Thymus (tissue), 11 donors: ENCODE measurements at regions not wholly inside any gene's neighbourhood (a gene's known extent, or its start where the extent isn't known, plus 50 kb on each side); places are given as distances from the start of the nearest gene placed in this dataset.

Source experiments
- DNase-seq, 9 donors: peaks; one replicate each; pipeline ENCODE4 v3.0.0-alpha.2; 2013; ENCODE audit warnings: low spot score in 9 of 9, low read depth in 6 of 9, missing footprints in 1 of 9
- H3K27ac ChIP-seq, 2 donors: one replicate each; pipeline ENCODE4 v1.5.1; 2013; ENCODE audit warnings: control low read depth in 1 of 2, low read depth in 1 of 2, low read length in 1 of 2, mild to moderate bottlenecking in 1 of 2, moderate library complexity in 1 of 2
- H3K27me3 ChIP-seq, 2 donors: one replicate each; pipeline ENCODE4 v1.5.1; 2013; ENCODE audit warnings: low read length in 1 of 2; ENCODE audit not compliant: control insufficient read depth in 2 of 2, insufficient read depth in 1 of 2
- H3K36me3 ChIP-seq, 2 donors: one replicate each; pipeline ENCODE4 v1.5.1; 2013; ENCODE audit warnings: low read length in 1 of 2, mild to moderate bottlenecking in 1 of 2, moderate library complexity in 1 of 2; ENCODE audit not compliant: control insufficient read depth in 2 of 2, insufficient read depth in 2 of 2
- H3K4me1 ChIP-seq, 2 donors: one replicate each; pipeline ENCODE4 v1.5.1; 2013; ENCODE audit warnings: low read length in 2 of 2; ENCODE audit not compliant: control insufficient read depth in 2 of 2, insufficient read depth in 2 of 2
- H3K4me3 ChIP-seq, 2 donors: one replicate each; pipeline ENCODE4 v1.5.1; 2013; ENCODE audit warnings: low read length in 2 of 2, control low read depth in 1 of 2, mild to moderate bottlenecking in 1 of 2
- H3K9me3 ChIP-seq, 2 donors: one replicate each; pipeline ENCODE4 v1.5.1; 2013; ENCODE audit warnings: low read length in 1 of 2, mild to moderate bottlenecking in 1 of 2; ENCODE audit not compliant: control insufficient read depth in 2 of 2, insufficient read depth in 1 of 2
- WGBS: extraction: QIAGEN DNeasy Blood & Tissue Kit; methylation state at CpG from one replicate; pipeline ENCODE4 v1.1.7; 2013; 5-methylcytosine and 5-hydroxymethylcytosine counted together
- donor health status: healthy.

GRCh38 chr6:129967427-129967826, 51.0 kb upstream of the L3MBTL3 start:
- H3K4me3 ChIP-seq: no peak overlapping the region
- H3K36me3 ChIP-seq: no peaks in the 10 kb centered on the region
- H3K27me3 ChIP-seq: no peaks in the 10 kb centered on the region
- H3K27ac ChIP-seq: no peak overlapping the region
- H3K4me1 ChIP-seq: no peaks in the 10 kb centered on the region
- peaks cover 0 to 1% of the 10 kb centered on the region in 2 donors for H3K9me3 ChIP-seq
- WGBS: 97% methylated on average over 1 of the region's 1 CpG
- no peak for DNase-seq

DNA sequence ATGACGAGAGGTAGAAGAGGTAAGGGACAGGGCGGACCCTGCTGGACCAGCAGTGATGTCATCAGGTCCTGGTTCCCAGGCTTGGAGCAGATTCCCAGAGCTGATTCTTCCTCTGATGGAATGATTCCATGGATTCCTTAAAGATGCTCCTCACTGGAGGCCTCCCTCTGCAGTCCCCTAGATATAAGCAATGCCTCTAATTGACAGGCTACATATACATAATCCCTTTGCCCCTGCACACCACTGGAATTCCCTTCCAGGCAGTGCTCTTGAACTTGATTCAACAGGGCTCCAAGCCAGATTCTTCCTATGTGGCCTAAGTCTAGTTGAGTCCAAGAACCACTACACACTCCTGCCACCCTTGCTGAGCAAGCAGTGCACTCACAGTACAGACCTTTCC, 52.3 kb upstream of the L3MBTL3 start:
- no peaks in the 10 kb centered on the region for H3K4me1 ChIP-seq
- peaks cover 0 to 1% of the 10 kb centered on the region in 2 donors for H3K9me3 ChIP-seq
- no peak overlapping the region for H3K27ac ChIP-seq
- 95% methylated on average over 2 of the region's 2 CpGs for WGBS
- DNase-seq: no peak
- H3K36me3 ChIP-seq: no peaks in the 10 kb centered on the region
- H3K27me3 ChIP-seq: no peaks in the 10 kb centered on the region
- H3K4me3 ChIP-seq: no peak overlapping the region

GRCh38 chr6:129965096-129965495, 53.3 kb upstream of the L3MBTL3 start:
- no peak for DNase-seq
- H3K4me3 ChIP-seq: no peak overlapping the region
- 96% methylated on average over 2 of the region's 2 CpGs for WGBS
- no peak overlapping the region for H3K27ac ChIP-seq
- no peaks in the 10 kb centered on the region for H3K27me3 ChIP-seq
- H3K9me3 ChIP-seq: peaks cover 0 to 1% of the 10 kb centered on the region in 2 donors
- H3K36me3 ChIP-seq: no peaks in the 10 kb centered on the region
- H3K4me1 ChIP-seq: no peaks in the 10 kb centered on the region

DNA sequence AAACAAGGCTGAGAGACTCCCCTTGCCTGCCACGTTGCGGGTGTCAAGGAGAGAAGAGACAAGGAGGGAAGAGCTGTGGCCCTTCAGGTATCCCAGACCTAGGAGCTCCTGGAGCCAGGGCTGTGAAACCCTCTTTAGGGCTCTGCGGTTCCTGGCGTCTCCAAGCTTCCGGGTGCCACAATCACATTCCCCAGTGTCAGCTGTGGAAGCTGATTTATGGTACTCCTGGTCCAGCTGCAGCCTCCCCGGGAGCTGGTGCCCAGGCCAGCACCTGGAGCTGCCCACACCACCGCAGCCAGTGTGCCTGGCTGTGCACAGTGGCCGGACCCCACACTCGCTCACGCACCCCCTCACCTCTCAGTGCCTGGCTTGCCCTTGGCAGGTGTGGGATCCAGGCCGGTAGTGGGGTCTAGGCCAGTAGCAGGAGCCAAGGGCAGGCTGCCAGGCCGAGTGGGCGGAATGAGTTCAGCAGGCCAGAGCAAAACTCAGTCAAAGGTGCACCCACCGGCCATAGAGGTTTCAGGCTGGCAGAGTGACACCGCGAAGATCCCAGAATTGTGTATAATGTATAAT, 58.9 kb upstream of the L3MBTL3 start:
- Histone ChIP-seq H3K4me1 (no peaks in the 10 kb centered on the region), H3K27me3 (no peaks in the 10 kb centered on the region), H3K27ac (no peak overlapping the region), H3K9me3 (peaks cover 1 to 8% of the 10 kb centered on the region in 2 donors), H3K4me3 (no peak overlapping the region), H3K36me3 (no peaks in the 10 kb centered on the region)
- DNase-seq: no peak
- WGBS: 97% methylated on average over 16 of the region's 16 CpGs

GRCh38 chr6:129957941-129958898, 60.2 kb upstream of the L3MBTL3 start:
- H3K27ac ChIP-seq: no peak overlapping the region
- H3K9me3 ChIP-seq: peaks cover 0 to 8% of the 10 kb centered on the region in 2 donors
- no peaks in the 10 kb centered on the region for H3K27me3 ChIP-seq
- H3K4me3 ChIP-seq: no peak overlapping the region
- no peaks in the 10 kb centered on the region for H3K36me3 ChIP-seq
- WGBS: 98% methylated on average over 19 of the region's 19 CpGs
- no peaks in the 10 kb centered on the region for H3K4me1 ChIP-seq
- no peak for DNase-seq

DNA sequence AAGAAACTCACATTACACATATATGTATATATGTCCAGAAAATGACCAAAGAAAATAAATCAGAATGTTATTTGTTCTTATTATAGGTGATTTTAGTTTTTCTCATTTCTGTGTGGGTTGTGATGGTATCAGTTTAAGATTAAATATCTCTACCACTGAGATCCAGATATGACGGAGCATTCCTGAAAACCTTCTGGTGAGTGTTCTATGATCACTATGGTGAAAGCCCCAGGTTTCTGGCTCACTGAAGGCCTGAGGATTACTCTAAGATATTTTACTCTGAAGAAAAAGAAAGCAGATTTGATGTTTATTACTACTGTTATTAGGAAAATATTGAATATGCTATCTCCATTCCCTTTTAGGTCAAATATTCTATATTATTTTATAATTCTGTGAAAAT, 62.8 kb upstream of the L3MBTL3 start:
- Histone ChIP-seq H3K4me3 (no peak overlapping the region), H3K27me3 (no peaks in the 10 kb centered on the region), H3K9me3 (peaks cover 0 to 8% of the 10 kb centered on the region in 2 donors), H3K36me3 (no peaks in the 10 kb centered on the region), H3K27ac (no peak overlapping the region), H3K4me1 (no peaks in the 10 kb centered on the region)
- DNase-seq: no peak
- WGBS: 100% methylated on average over 1 of the region's 1 CpG

DNA sequence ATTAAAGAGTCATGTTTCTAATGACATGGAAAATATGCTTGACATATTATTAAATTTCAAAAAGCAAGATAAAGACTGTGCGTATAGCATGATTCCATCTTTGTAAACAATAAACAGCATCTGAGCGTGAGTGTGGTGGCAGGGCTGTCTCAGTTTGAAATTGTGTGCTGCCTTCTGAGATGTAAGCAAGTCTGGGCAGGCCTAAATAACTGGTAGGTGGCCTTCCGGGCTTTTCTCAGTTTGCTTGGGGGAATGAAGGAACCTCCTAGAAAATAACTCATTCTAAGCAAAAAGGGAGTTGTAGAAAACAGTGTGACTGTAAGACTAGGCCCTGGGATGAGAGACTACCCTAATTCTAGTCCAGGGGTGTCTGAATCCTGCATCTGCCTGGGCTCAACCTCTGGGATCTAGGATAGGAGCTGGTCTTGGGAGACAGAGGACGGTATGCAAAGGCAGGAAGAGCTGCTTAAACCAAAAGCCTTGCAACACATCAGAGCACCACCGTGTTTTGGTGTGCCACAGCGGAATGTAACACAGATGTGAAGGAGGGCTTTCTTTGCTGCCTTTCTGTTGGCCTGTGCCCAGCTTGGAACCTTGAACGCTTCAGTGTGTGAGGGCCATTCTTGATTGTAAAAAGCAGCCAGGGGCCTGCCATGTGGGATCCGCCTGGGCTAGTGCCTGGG, 63.5 kb upstream of the L3MBTL3 start:
- no peak for DNase-seq
- no peaks in the 10 kb centered on the region for H3K36me3 ChIP-seq
- peaks cover 0 to 8% of the 10 kb centered on the region in 2 donors for H3K9me3 ChIP-seq
- no peak overlapping the region for H3K4me3 ChIP-seq
- no peaks in the 10 kb centered on the region for H3K4me1 ChIP-seq
- WGBS: 95% methylated on average over 8 of the region's 8 CpGs
- H3K27ac ChIP-seq: no peak overlapping the region
- no peaks in the 10 kb centered on the region for H3K27me3 ChIP-seq

- no peaks in the 10 kb centered on the region for H3K4me1 ChIP-seq
- 100% methylated on average over 1 of the region's 1 CpG for WGBS
- H3K27ac ChIP-seq: no peak overlapping the region
- no peak overlapping the region for H3K4me3 ChIP-seq
- no peaks in the 10 kb centered on the region for H3K36me3 ChIP-seq
- H3K27me3 ChIP-seq: no peaks in the 10 kb centered on the region
- DNase-seq: no peak
- no peaks in the 10 kb centered on the region for H3K9me3 ChIP-seq
Observed at GRCh38 chr6:129947797-129948196, 70.6 kb upstream of the L3MBTL3 start.
